ENCODE measurements at regions not wholly inside any gene's neighbourhood (a gene's known extent, or its start where the extent isn't known, plus 50 kb on each side); places are given as distances from the start of the nearest gene placed in this dataset.

DNA sequence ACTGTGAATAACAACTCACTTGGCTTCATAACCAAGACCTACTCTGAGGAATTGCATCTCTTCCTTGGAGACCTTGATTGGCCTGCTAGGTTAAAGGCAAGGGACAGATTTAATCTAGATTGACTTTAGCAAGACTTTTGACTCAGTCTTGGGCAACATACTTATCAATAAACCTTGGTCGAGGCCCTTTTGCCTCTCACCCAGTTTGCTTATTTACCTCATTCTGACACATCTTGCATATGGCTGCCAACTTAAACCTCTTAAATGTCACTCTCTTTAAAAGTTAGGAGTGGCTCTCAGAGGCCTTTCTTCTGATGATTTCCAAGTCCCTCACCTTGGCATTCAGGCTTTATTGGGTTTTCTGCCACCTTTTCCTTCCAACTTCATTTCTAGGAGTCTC is 124.5 kb downstream of the BAMBI start:
- TF ChIP-seq, protein P1, sequence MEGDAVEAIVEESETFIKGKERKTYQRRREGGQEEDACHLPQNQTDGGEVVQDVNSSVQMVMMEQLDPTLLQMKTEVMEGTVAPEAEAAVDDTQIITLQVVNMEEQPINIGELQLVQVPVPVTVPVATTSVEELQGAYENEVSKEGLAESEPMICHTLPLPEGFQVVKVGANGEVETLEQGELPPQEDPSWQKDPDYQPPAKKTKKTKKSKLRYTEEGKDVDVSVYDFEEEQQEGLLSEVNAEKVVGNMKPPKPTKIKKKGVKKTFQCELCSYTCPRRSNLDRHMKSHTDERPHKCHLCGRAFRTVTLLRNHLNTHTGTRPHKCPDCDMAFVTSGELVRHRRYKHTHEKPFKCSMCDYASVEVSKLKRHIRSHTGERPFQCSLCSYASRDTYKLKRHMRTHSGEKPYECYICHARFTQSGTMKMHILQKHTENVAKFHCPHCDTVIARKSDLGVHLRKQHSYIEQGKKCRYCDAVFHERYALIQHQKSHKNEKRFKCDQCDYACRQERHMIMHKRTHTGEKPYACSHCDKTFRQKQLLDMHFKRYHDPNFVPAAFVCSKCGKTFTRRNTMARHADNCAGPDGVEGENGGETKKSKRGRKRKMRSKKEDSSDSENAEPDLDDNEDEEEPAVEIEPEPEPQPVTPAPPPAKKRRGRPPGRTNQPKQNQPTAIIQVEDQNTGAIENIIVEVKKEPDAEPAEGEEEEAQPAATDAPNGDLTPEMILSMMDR (IDR thresholded peaks at IDR 0.05; ENCODE audit: insufficient read depth, low read depth, low read length) = no peak
- no peak for TF ChIP-seq EZH2 (IDR thresholded peaks at IDR 0.05; ENCODE audit: insufficient read depth, low read length)
